ENCODE measurements at regions not wholly inside any gene's neighbourhood (a gene's known extent, or its start where the extent isn't known, plus 50 kb on each side); places are given as distances from the start of the nearest gene placed in this dataset.
"Not testable (repeated sequence)": the region's sequence is repeated elsewhere in the genome, so short reads cannot be mapped to it uniquely, and the experiment has no call there.

GRCh38 chr11:126149759-126150625 is 61.5 kb downstream of the RPUSD4 start:
- DNase-seq, result no peak

- DNase-seq, result no peak
Measured at GRCh38 chr11:126148317-126148716, 63.1 kb downstream of the RPUSD4 start.

GRCh38 chr11:126147208-126148111 is 64.0 kb downstream of the RPUSD4 start:
- DNase-seq, result peak; percentile 46 to 64 (median 51)

- peak; percentile 74 to 98 (median 91) for DNase-seq
Measured at GRCh38 chr11:126146454-126147192, 64.8 kb downstream of the RPUSD4 start.

- no peak for DNase-seq
Measured at GRCh38 chr11:126145954-126146353, 65.5 kb downstream of the RPUSD4 start.

GRCh38 chr11:126143491-126143890 is 68.0 kb downstream of the RPUSD4 start:
- DNase-seq, result not testable (repeated sequence)

- peak; percentile 42 to 80 (median 73) for DNase-seq
Measured at GRCh38 chr11:126140926-126141280, 70.5 kb downstream of the RPUSD4 start.

GRCh38 chr11:126140201-126140925 is 71.1 kb downstream of the RPUSD4 start:
- peak in 1 of 3 experiments; percentile 51 for DNase-seq

- DNase-seq, result no peak
Measured at GRCh38 chr11:126139111-126140091, 72.0 kb downstream of the RPUSD4 start.

GRCh38 chr11:126138636-126139035 is 72.8 kb downstream of the RPUSD4 start:
- DNase-seq, result no peak

GRCh38 chr11:126137136-126137535 is 74.3 kb downstream of the RPUSD4 start:
- no peak for DNase-seq

- no peak for DNase-seq
Measured at GRCh38 chr11:126136507-126136906, 73.8 kb upstream of the CDON start.

GRCh38 chr11:126135235-126136176 is 72.8 kb upstream of the CDON start:
- no peak for DNase-seq

GRCh38 chr11:126134461-126135155 is 71.9 kb upstream of the CDON start:
- no peak for DNase-seq

GRCh38 chr11:126133901-126134300 is 71.2 kb upstream of the CDON start:
- DNase-seq, result no peak

- no peak for DNase-seq
Measured at GRCh38 chr11:126132319-126132718, 69.7 kb upstream of the CDON start.

GRCh38 chr11:126130781-126131180 is 68.1 kb upstream of the CDON start:
- DNase-seq, result not testable (repeated sequence)

- DNase-seq, result peak; percentile 60 to 78 (median 71)
Measured at GRCh38 chr11:126129727-126130671, 67.3 kb upstream of the CDON start.

Measured in NCI-H1417 (cell line).